Astrocyte of the spinal cord (primary cell): ENCODE measurements at regions not wholly inside any gene's neighbourhood (a gene's known extent, or its start where the extent isn't known, plus 50 kb on each side); places are given as distances from the start of the nearest gene placed in this dataset.
A peak's percentile ranks its signal among the peaks of the same experiment; 100 is the strongest.

ENCODE experiments used
- DNase-seq: peaks from one replicate; pipeline ENCODE4 v3.0.0; 2011; ENCODE audit warnings: low read depth, low spot score
- H3K4me3 ChIP-seq: 2 replicates; pipeline ENCODE4 v1.5.1; 2011; ENCODE audit warnings: low read depth, mild to moderate bottlenecking, low read length, moderate library complexity
- CTCF ChIP-seq: IDR thresholded peaks from 2 replicates; pipeline ENCODE4 v1.5.1; 2012; ENCODE audit warnings: low read depth, mild to moderate bottlenecking, low read length, inconsistent platforms
- in situ Hi-C: cut with HindIII; loops from 2 replicates; pipeline ENCODE4 v1.10.0; 2017; ENCODE audit warnings: low sequenced_read_pairs

- no peak for TF ChIP-seq CTCF
- no peak overlapping the region for H3K4me3 ChIP-seq
- in situ Hi-C loops: no loop called here
- no peak for DNase-seq
Observed at GRCh38 chr3:181764544-181764943, 52.8 kb downstream of the SOX2 start.

- H3K4me3 ChIP-seq: no peak overlapping the region
- in situ Hi-C loops: no loop called here
- no peak for TF ChIP-seq CTCF
- no peak for DNase-seq
Observed at GRCh38 chr3:181770296-181770695, 58.6 kb downstream of the SOX2 start.

- in situ Hi-C loops: no loop called here
- no peak overlapping the region for H3K4me3 ChIP-seq
- TF ChIP-seq CTCF: no peak
- DNase-seq: no peak
Observed at GRCh38 chr3:181771120-181771519, 59.4 kb downstream of the SOX2 start.

GRCh38 chr3:181772166-181772565 lies 60.4 kb downstream of the SOX2 start:
- TF ChIP-seq CTCF: no peak
- in situ Hi-C loops: no loop called here
- no peak for DNase-seq
- no peak overlapping the region for H3K4me3 ChIP-seq

- in situ Hi-C loops: no loop called here
- no peak overlapping the region for H3K4me3 ChIP-seq
- no peak for TF ChIP-seq CTCF
- DNase-seq: no peak
Observed at GRCh38 chr3:181773921-181774320, 62.2 kb downstream of the SOX2 start.

- DNase-seq: peak; percentile 43
- no peak for TF ChIP-seq CTCF
- H3K4me3 ChIP-seq: no peak overlapping the region
- in situ Hi-C loops: no loop called here
Observed at GRCh38 chr3:181782306-181782954, 70.7 kb downstream of the SOX2 start.

- no peak overlapping the region for H3K4me3 ChIP-seq
- in situ Hi-C loops: no loop called here
- TF ChIP-seq CTCF: no peak
- DNase-seq: no peak
Observed at GRCh38 chr3:181790561-181790960, 78.8 kb downstream of the SOX2 start.
